HepG2 (cell line): ENCODE measurements at regions not wholly inside any gene's neighbourhood (a gene's known extent, or its start where the extent isn't known, plus 50 kb on each side); places are given as distances from the start of the nearest gene placed in this dataset.

ENCODE experiments used
- ATAC-seq: fragments of 200-7000 bp; cut with Tn5 transposase; 3 replicates; pipeline ENCODE4 v1.9.1; 2020; ENCODE audit warnings: mild to moderate bottlenecking, moderate library complexity
- BruUV-seq: library from RNA; stranded (reverse); fragments of 400-500 nt; replicated peaks from 2 replicates; lab custom pipeline; 2021; lab: Mats Ljungman, UMichigan
- CTCF ChIA-PET: fragments of 300-600 bp; formaldehyde crosslinking; extraction: SDS; loops from one replicate; lab custom pipeline; 2021; ENCODE audit warnings: low total read pairs, inconsistent platforms, low intra/inter-chr PET ratio; lab: Yijun Ruan, JAX
- POLR2A ChIA-PET: fragments of 350-600 bp; sonication (Branson Sonifier 250); formaldehyde crosslinking; loops from one replicate; lab custom pipeline; 2020; ENCODE audit warnings: antibody characterized with exemption, inconsistent platforms; lab: Yijun Ruan, JAX
- DNase-seq: peaks from one replicate; pipeline ENCODE4 v3.0.0-alpha.2; 2015; ENCODE audit warnings: low spot score
- FAIRE-seq: peaks from 3 replicates; lab custom pipeline; 2011; peaks lifted over from hg19 to GRCh38; lab: Jason Lieb, UNC
- H2AFZ ChIP-seq: one replicate; pipeline ENCODE4 v1.6.1; 2011; ENCODE audit warnings: low read length, inconsistent platforms
- H3K27ac ChIP-seq: fragments of 300-600 bp; 3 replicates; pipeline ENCODE4 v1.8.0; 2011; ENCODE audit warnings: mixed run types, mild to moderate bottlenecking, mixed read lengths, low read length, inconsistent platforms; ENCODE audit not compliant: insufficient read depth; ENCODE audit errors: extremely low read length
- H3K27me3 ChIP-seq, 2 experiments: fragments of 200-600 bp in 1 of 2; 2 replicates in 1 of 2; 3 replicates in 1 of 2; pipeline versions ENCODE4 v1.6.0 to v1.8.0; 2011; ENCODE audit warnings: low read length in 2 of 2, mild to moderate bottlenecking in 2 of 2, moderate library complexity in 2 of 2, inconsistent platforms in 1 of 2; ENCODE audit not compliant: insufficient read depth in 2 of 2, control insufficient read depth in 1 of 2
- H3K36me3 ChIP-seq, 2 experiments: fragments of 200-600 bp in 1 of 2; replicated peaks in 1 of 2; 2 replicates in 1 of 2; 3 replicates in 1 of 2; pipeline versions ENCODE4 v1.5.1 to v1.8.0; 2011; ENCODE audit warnings: low read length in 2 of 2, inconsistent platforms in 1 of 2; ENCODE audit not compliant: insufficient read depth in 2 of 2, control insufficient read depth in 1 of 2
- H3K4me1 ChIP-seq: 2 replicates; pipeline ENCODE4 v1.5.1; 2012; ENCODE audit warnings: low read length, inconsistent platforms; ENCODE audit not compliant: insufficient read depth
- H3K4me2 ChIP-seq: 2 replicates; pipeline ENCODE4 v1.6.0; 2011; ENCODE audit warnings: low read depth, low read length, inconsistent platforms
- H3K4me3 ChIP-seq, 3 experiments: fragments of 200-600 bp in 1 of 3; sonication (generic), shearing (Covaris generic) in 1 of 3; replicated peaks in 1 of 3; 2 replicates each; pipeline ENCODE4 v1.5.1; 2011 to 2016; ENCODE audit warnings: low read length in 3 of 3, inconsistent platforms in 2 of 3, low read depth in 2 of 3, mild to moderate bottlenecking in 2 of 3, control low read depth in 1 of 3, mixed read lengths in 1 of 3; ENCODE audit not compliant: insufficient read depth in 1 of 3
- H3K79me2 ChIP-seq: one replicate; pipeline ENCODE4 v1.6.1; 2011; ENCODE audit warnings: low read length, inconsistent platforms; ENCODE audit not compliant: insufficient read depth
- H3K9ac ChIP-seq: 2 replicates; pipeline ENCODE4 v1.6.0; 2011; ENCODE audit warnings: mild to moderate bottlenecking, low read depth, low read length, inconsistent platforms; ENCODE audit not compliant: insufficient read depth
- H3K9me3 ChIP-seq: 2 replicates; pipeline ENCODE4 v1.5.1; 2012; ENCODE audit warnings: mild to moderate bottlenecking, low read length
- H4K20me1 ChIP-seq: 2 replicates; pipeline ENCODE4 v1.6.0; 2011; ENCODE audit warnings: inconsistent platforms, mild to moderate bottlenecking, low read length, moderate library complexity; ENCODE audit not compliant: insufficient read depth
- THAP7 ChIP-seq: sonication (generic); formaldehyde crosslinking; IDR thresholded peaks from 2 replicates; pipeline ENCODE4 v1.8.1; 2023; ENCODE audit warnings: mild to moderate bottlenecking, missing genetic modification reagents
- ZBTB2 ChIP-seq: sonication (generic); formaldehyde crosslinking; IDR thresholded peaks from 2 replicates; pipeline ENCODE4 v1.8.0; 2022; ENCODE audit warnings: low read depth, missing genetic modification reagents
- ZEB1 ChIP-seq: IDR thresholded peaks from 2 replicates; pipeline ENCODE4 v1.6.1; 2012; ENCODE audit warnings: mild to moderate bottlenecking, low read depth, inconsistent platforms; ENCODE audit not compliant: insufficient replicate concordance
- ZNF280D ChIP-seq: sonication (generic); formaldehyde crosslinking; IDR thresholded peaks from 2 replicates; pipeline ENCODE4 v1.5.1; 2020; ENCODE audit warnings: mild to moderate bottlenecking, missing genetic modification reagents
- WGBS: methylation state at CpG from one replicate; pipeline ENCODE4 v1.1.6; 2017; ENCODE audit warnings: low lambda C conversion rate; 5-methylcytosine and 5-hydroxymethylcytosine counted together
- in situ Hi-C: cut with HindIII; loops from 2 replicates; pipeline ENCODE4 v1.10.0; 2017; ENCODE audit warnings: low pct_unique_long_range_greater_than_20kb; ENCODE audit not compliant: extremely low pct_ligation_motif_present
- intact Hi-C: fragments of 100-400 bp; cut with micrococcal nuclease; formaldehyde crosslinking; loops from one replicate; pipeline ENCODE4 v1.10.0; 2022; ENCODE audit not compliant: unreplicated experiment

- TF ChIP-seq ZBTB2 (CRISPR knock-in tag) (no peak), ZNF280D (no peak), THAP7 (CRISPR knock-in tag) (no peak)
Measured at GRCh38 chr12:73547421-73547820, 990.2 kb upstream of the ATXN7L3B start (continued).

- Histone ChIP-seq H3K4me1 (no peaks in the 10 kb centered on the region), H3K9me3 (peaks cover 59% of the 10 kb centered on the region), H3K4me2 (no peak overlapping the region), H3K36me3 (no peaks in the 10 kb centered on the region), H3K9ac (no peak overlapping the region), H3K27me3 (no peaks in the 10 kb centered on the region), H2AFZ (no peak overlapping the region), H3K4me3 (no peak overlapping the region), H4K20me1 (no peaks in the 10 kb centered on the region), H3K27ac (no peak overlapping the region), H3K79me2 (no peaks in the 10 kb centered on the region)
- intact Hi-C loops, result no loop called here
- CTCF ChIA-PET, result no interaction called here
- no peak for DNase-seq
- POLR2A ChIA-PET, result no interaction called here
- no TSS peak for BruUV-seq
- no peak for TF ChIP-seq ZEB1
- FAIRE-seq, result no peak
- WGBS, result under 1% methylated on average over 4 of the region's 4 CpGs
- ATAC-seq, result no peak
- in situ Hi-C loops, result no loop called here
Measured at GRCh38 chr12:73585136-73585535, 952.5 kb upstream of the ATXN7L3B start.
